Midbrain (tissue), 1 donor: ENCODE measurements at regions not wholly inside any gene's neighbourhood (a gene's known extent, or its start where the extent isn't known, plus 50 kb on each side); places are given as distances from the start of the nearest gene placed in this dataset.

Experiments used
- DNase-seq: peaks from one replicate; lab custom pipeline; 2025; lab: John Stamatoyannopoulos, UW

GRCh38 chr17:77602062-77602746, 356.3 kb upstream of the TNRC6C start:
- DNase-seq: no peak

GRCh38 chr17:77602883-77603640, 355.4 kb upstream of the TNRC6C start:
- DNase-seq: no peak

GRCh38 chr17:77604301-77604972, 354.1 kb upstream of the TNRC6C start:
- DNase-seq: no peak

- no peak for DNase-seq
Observed at GRCh38 chr17:77604973-77605313, 353.6 kb upstream of the TNRC6C start.

GRCh38 chr17:77606146-77606864, 352.2 kb upstream of the TNRC6C start:
- DNase-seq: no peak

- no peak for DNase-seq
Observed at GRCh38 chr17:77606865-77607210, 351.7 kb upstream of the TNRC6C start.

GRCh38 chr17:77607606-77608005, 350.9 kb upstream of the TNRC6C start:
- DNase-seq: no peak

GRCh38 chr17:77608431-77608830, 350.1 kb upstream of the TNRC6C start:
- DNase-seq: no peak

- no peak for DNase-seq
Observed at GRCh38 chr17:77609553-77610517, 348.7 kb upstream of the TNRC6C start.

- DNase-seq: no peak
Observed at GRCh38 chr17:77610518-77610893, 348.0 kb upstream of the TNRC6C start.

GRCh38 chr17:77610972-77611521, 347.5 kb upstream of the TNRC6C start:
- DNase-seq: no peak

- DNase-seq: no peak
Observed at GRCh38 chr17:77611791-77612502, 346.6 kb upstream of the TNRC6C start.

- DNase-seq: no peak
Observed at GRCh38 chr17:77613218-77613617, 345.3 kb upstream of the TNRC6C start.

- no peak for DNase-seq
Observed at GRCh38 chr17:77613627-77614026, 344.9 kb upstream of the TNRC6C start.

GRCh38 chr17:77615703-77616253, 342.7 kb upstream of the TNRC6C start:
- no peak for DNase-seq

- no peak for DNase-seq
Observed at GRCh38 chr17:77616254-77616731, 342.2 kb upstream of the TNRC6C start.

GRCh38 chr17:77617516-77617915, 341.0 kb upstream of the TNRC6C start:
- DNase-seq: no peak

- no peak for DNase-seq
Observed at GRCh38 chr17:77618173-77618572, 340.3 kb upstream of the TNRC6C start.

GRCh38 chr17:77618731-77619130, 339.8 kb upstream of the TNRC6C start:
- DNase-seq: no peak

GRCh38 chr17:77619326-77619725, 339.2 kb upstream of the TNRC6C start:
- no peak for DNase-seq
